ENCODE measurements at regions not wholly inside any gene's neighbourhood (a gene's known extent, or its start where the extent isn't known, plus 50 kb on each side); places are given as distances from the start of the nearest gene placed in this dataset.
A peak's percentile ranks its signal among the peaks of the same experiment; 100 is the strongest.

DNA sequence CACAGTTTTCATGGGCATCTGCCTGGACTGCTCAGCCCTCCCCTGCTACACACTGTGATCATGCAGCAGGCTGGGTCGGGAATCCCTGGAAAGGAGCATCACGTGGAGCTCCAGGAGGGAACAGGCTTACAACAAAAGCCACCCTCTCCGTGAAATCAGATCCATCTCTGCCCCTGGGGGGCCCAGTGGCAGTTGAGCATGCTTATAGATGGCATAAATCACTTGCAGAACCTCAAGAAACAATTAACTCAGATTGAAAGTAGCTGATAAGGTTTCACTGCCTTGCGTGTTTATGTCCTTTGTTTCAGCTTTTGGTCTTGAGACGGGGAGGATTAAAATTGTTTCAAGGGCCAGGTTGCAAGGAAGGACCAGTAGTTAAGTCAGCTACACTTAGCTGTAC is 354.8 kb upstream of the MEIS1 start (continued):
- TF ChIP-seq ZNF16 (tag by site-specific recombination; IDR thresholded peaks at IDR 0.05; ENCODE audit: low read depth) (0 out of 2 replicates have a peak, but pooled peaks have one; percentile 25), ZNF155 (tag by site-specific recombination; IDR thresholded peaks at IDR 0.05) (no peak), ZNF776 (tag by site-specific recombination; IDR thresholded peaks at IDR 0.05; ENCODE audit: borderline replicate concordance) (no peak), ZSCAN23 (tag by site-specific recombination; IDR thresholded peaks at IDR 0.05) (peak; percentile 48; the same call in 1 of the 2 replicates), HOXC10 (CRISPR knock-in tag; IDR thresholded peaks at IDR 0.05) (no peak), ZBTB8A (tag by site-specific recombination; IDR thresholded peaks at IDR 0.05) (peak; percentile 48), ZNF510 (tag by site-specific recombination; IDR thresholded peaks at IDR 0.05; ENCODE audit: insufficient replicate concordance) (no peak), SP2 (tag by site-specific recombination; IDR thresholded peaks at IDR 0.05) (no peak), ZNF174 (tag by site-specific recombination; IDR thresholded peaks at IDR 0.05) (no peak), ZNF560 (tag by site-specific recombination; IDR thresholded peaks at IDR 0.05; ENCODE audit: borderline replicate concordance) (no peak), ZNF366 (tag by site-specific recombination; conservative IDR thresholded peaks at IDR 0.05) (peak; percentile 90), ZSCAN16 (tag by site-specific recombination; IDR thresholded peaks at IDR 0.05) (peak; percentile 35; the same call in 1 of the 2 replicates), ZNF433 (tag by site-specific recombination; IDR thresholded peaks at IDR 0.05; ENCODE audit: low read depth) (no peak), ZSCAN18 (tag by site-specific recombination; IDR thresholded peaks at IDR 0.05) (0 out of 2 replicates have a peak, but pooled peaks have one; percentile 43), ZFP41 (tag by site-specific recombination; IDR thresholded peaks at IDR 0.05; ENCODE audit: borderline replicate concordance) (no peak), REPIN1 (tag by site-specific recombination; IDR thresholded peaks at IDR 0.05; ENCODE audit: low read depth) (no peak), ZNF747 (tag by site-specific recombination; IDR thresholded peaks at IDR 0.05) (no peak), ZSCAN4 (tag by site-specific recombination; IDR thresholded peaks at IDR 0.05) (peak; percentile 55), KLF1 (tag by site-specific recombination; IDR thresholded peaks at IDR 0.05) (no peak), ZBTB1 (tag by site-specific recombination; IDR thresholded peaks at IDR 0.05) (no peak), MZF1 (tag by site-specific recombination; IDR thresholded peaks at IDR 0.05; ENCODE audit: borderline replicate concordance) (peak; percentile 75; the same call in 1 of the 2 replicates), ZNF335 (tag by site-specific recombination; conservative IDR thresholded peaks at IDR 0.05) (peak; percentile 66), PRDM1 (tag by site-specific recombination; IDR thresholded peaks at IDR 0.05) (no peak), TRIM28 (IDR thresholded peaks at IDR 0.05; ENCODE audit: borderline replicate concordance, low read length) (peak; percentile 93), ZNF580 (tag by site-specific recombination; IDR thresholded peaks at IDR 0.05) (peak; percentile 66; the same call in 1 of the 2 replicates), ZNF18 (tag by site-specific recombination; IDR thresholded peaks at IDR 0.05) (peak; percentile 67; the same call in 1 of the 2 replicates)
- TF ChIP-seq, protein P1, sequence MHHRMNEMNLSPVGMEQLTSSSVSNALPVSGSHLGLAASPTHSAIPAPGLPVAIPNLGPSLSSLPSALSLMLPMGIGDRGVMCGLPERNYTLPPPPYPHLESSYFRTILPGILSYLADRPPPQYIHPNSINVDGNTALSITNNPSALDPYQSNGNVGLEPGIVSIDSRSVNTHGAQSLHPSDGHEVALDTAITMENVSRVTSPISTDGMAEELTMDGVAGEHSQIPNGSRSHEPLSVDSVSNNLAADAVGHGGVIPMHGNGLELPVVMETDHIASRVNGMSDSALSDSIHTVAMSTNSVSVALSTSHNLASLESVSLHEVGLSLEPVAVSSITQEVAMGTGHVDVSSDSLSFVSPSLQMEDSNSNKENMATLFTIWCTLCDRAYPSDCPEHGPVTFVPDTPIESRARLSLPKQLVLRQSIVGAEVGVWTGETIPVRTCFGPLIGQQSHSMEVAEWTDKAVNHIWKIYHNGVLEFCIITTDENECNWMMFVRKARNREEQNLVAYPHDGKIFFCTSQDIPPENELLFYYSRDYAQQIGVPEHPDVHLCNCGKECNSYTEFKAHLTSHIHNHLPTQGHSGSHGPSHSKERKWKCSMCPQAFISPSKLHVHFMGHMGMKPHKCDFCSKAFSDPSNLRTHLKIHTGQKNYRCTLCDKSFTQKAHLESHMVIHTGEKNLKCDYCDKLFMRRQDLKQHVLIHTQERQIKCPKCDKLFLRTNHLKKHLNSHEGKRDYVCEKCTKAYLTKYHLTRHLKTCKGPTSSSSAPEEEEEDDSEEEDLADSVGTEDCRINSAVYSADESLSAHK (tag by site-specific recombination; IDR thresholded peaks at IDR 0.05) = peak; percentile 99
- TF ChIP-seq, protein P2, sequence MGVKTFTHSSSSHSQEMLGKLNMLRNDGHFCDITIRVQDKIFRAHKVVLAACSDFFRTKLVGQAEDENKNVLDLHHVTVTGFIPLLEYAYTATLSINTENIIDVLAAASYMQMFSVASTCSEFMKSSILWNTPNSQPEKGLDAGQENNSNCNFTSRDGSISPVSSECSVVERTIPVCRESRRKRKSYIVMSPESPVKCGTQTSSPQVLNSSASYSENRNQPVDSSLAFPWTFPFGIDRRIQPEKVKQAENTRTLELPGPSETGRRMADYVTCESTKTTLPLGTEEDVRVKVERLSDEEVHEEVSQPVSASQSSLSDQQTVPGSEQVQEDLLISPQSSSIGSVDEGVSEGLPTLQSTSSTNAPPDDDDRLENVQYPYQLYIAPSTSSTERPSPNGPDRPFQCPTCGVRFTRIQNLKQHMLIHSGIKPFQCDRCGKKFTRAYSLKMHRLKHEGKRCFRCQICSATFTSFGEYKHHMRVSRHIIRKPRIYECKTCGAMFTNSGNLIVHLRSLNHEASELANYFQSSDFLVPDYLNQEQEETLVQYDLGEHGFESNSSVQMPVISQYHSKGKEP (tag by site-specific recombination; IDR thresholded peaks at IDR 0.05) = peak; percentile 93
- TF ChIP-seq, protein P3, sequence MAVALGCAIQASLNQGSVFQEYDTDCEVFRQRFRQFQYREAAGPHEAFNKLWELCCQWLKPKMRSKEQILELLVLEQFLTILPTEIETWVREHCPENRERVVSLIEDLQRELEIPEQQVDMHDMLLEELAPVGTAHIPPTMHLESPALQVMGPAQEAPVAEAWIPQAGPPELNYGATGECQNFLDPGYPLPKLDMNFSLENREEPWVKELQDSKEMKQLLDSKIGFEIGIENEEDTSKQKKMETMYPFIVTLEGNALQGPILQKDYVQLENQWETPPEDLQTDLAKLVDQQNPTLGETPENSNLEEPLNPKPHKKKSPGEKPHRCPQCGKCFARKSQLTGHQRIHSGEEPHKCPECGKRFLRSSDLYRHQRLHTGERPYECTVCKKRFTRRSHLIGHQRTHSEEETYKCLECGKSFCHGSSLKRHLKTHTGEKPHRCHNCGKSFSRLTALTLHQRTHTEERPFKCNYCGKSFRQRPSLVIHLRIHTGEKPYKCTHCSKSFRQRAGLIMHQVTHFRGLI (tag by site-specific recombination; IDR thresholded peaks at IDR 0.05) = no peak
